Lung (tissue), 11 donors: ENCODE measurements at regions not wholly inside any gene's neighbourhood (a gene's known extent, or its start where the extent isn't known, plus 50 kb on each side); places are given as distances from the start of the nearest gene placed in this dataset.
"Not testable (repeated sequence)": the region's sequence is repeated elsewhere in the genome, so short reads cannot be mapped to it uniquely, and the experiment has no call there.

ENCODE experiments used
- ATAC-seq: fragments of 200-7000 bp; cut with Tn5 transposase; one replicate; pipeline ENCODE4 v1.9.1; 2020; ENCODE audit warnings: moderate number of reproducible peaks; ENCODE audit not compliant: insufficient read depth, low FRiP score
- DNase-seq, 3 donors: peaks; one replicate each; pipeline ENCODE4 v3.0.0-alpha.2; 2013 to 2017
- H3K27ac ChIP-seq, 2 donors: one replicate each; pipeline ENCODE4 v1.5.1; 2013; ENCODE audit warnings: mild to moderate bottlenecking in 2 of 2, moderate library complexity in 2 of 2, control low read depth in 1 of 2, inconsistent platforms in 1 of 2, low read depth in 1 of 2, low read length in 1 of 2
- H3K27me3 ChIP-seq, 3 donors: one replicate each; pipeline ENCODE4 v1.5.1; 2013; ENCODE audit warnings: low read length in 2 of 3; ENCODE audit not compliant: control insufficient read depth in 3 of 3, insufficient read depth in 3 of 3
- H3K36me3 ChIP-seq, 4 donors: one replicate each; pipeline ENCODE4 v1.5.1; 2013; ENCODE audit warnings: low read length in 4 of 4, mild to moderate bottlenecking in 1 of 4, moderate library complexity in 1 of 4; ENCODE audit not compliant: control insufficient read depth in 4 of 4, insufficient read depth in 4 of 4
- H3K4me1 ChIP-seq, 5 donors: one replicate each; pipeline ENCODE4 v1.5.1; 2013; ENCODE audit warnings: low read length in 5 of 5, mild to moderate bottlenecking in 2 of 5, moderate library complexity in 1 of 5; ENCODE audit not compliant: control insufficient read depth in 5 of 5, insufficient read depth in 5 of 5
- H3K4me3 ChIP-seq: one replicate; pipeline ENCODE4 v1.5.1; 2013; ENCODE audit warnings: mild to moderate bottlenecking, control low read depth, moderate library complexity
- H3K9ac ChIP-seq, 2 donors: one replicate each; pipeline ENCODE4 v1.5.1; 2013; ENCODE audit warnings: low read length in 2 of 2, control low read depth in 1 of 2; ENCODE audit not compliant: insufficient read depth in 1 of 2
- H3K9me3 ChIP-seq, 4 donors: one replicate each; pipeline ENCODE4 v1.5.1; 2013; ENCODE audit warnings: low read length in 3 of 4, mild to moderate bottlenecking in 1 of 4, moderate library complexity in 1 of 4; ENCODE audit not compliant: control insufficient read depth in 4 of 4, insufficient read depth in 3 of 4
- WGBS, 2 donors: extraction: QIAGEN DNeasy Blood & Tissue Kit; methylation state at CpG; one replicate each; pipeline ENCODE4 v1.1.7; 2013; 5-methylcytosine and 5-hydroxymethylcytosine counted together
- TF ChIP-seq, protein P1 (sequence below): IDR thresholded peaks from 2 replicates; pipeline ENCODE4 v1.5.1; 2012; ENCODE audit warnings: mild to moderate bottlenecking; ENCODE audit errors: control extremely low read depth, extremely low read depth
- donor health status: control.
- donor health status: control.
- donor health status: Bipolar disorder and iron deficiency.
- donor health status: healthy.
- donor health status: DM: yes; HTN: yes; CAD: no.

DNA sequence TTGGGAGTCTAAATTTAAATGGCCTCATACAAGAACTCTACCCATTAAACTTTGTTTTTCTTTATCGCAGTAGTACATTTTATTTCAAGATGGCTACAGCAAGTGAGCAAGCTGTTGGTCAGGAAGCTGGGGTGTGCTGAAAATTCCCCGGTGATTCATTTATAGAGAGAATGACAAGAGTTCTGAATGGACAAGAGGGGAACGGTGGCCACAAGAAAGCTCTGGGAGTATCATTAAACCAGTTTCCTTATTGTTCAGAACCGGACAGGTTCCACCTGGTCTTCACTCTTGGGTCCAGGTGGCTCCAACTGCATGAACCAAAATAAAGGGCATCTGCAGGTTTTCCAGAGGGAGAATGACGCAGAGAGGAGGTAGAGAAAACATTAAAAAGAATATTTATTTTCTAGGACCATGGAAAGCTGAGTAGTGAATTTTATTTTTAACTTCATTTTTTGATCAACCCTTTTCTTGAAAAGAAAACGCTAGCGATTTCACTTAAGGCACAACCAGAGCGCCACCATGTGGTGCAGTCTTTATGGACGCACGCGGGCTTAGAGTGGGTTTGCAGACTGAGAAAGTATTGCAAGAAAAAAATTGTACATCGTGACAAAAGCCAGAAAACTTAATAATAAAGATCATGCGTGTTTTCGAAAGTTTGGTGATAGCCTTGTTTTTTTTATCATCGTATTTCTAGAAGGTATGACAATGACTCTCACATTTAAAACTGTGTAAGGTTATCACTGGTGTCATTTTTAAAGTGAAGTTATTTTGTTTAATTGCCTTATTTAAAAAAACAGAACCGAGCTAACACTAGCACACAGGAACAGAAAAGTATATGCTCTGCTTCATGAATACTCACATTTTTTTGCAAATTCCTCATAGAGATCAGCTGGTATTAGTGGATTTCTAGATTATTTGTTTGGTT, 97.9 kb upstream of the NOL4 start:
- Histone ChIP-seq H3K9ac (no peak overlapping the region), H3K4me3 (no peak overlapping the region), H3K4me1 (no peaks in the 10 kb centered on the region), H3K27me3 (peaks cover 0 to 3% (median 0%) of the 10 kb centered on the region in 3 donors), H3K27ac (no peak overlapping the region), H3K9me3 (no peaks in the 10 kb centered on the region), H3K36me3 (no peaks in the 10 kb centered on the region)
- DNase-seq (peak; percentile 76 to 89 (median 83)), ATAC-seq (no peak)
- 22 to 24% methylated on average over 16 of the region's 16 CpGs for whole genome bisulfite sequencing, 2 donors
- TF ChIP-seq, protein P1, sequence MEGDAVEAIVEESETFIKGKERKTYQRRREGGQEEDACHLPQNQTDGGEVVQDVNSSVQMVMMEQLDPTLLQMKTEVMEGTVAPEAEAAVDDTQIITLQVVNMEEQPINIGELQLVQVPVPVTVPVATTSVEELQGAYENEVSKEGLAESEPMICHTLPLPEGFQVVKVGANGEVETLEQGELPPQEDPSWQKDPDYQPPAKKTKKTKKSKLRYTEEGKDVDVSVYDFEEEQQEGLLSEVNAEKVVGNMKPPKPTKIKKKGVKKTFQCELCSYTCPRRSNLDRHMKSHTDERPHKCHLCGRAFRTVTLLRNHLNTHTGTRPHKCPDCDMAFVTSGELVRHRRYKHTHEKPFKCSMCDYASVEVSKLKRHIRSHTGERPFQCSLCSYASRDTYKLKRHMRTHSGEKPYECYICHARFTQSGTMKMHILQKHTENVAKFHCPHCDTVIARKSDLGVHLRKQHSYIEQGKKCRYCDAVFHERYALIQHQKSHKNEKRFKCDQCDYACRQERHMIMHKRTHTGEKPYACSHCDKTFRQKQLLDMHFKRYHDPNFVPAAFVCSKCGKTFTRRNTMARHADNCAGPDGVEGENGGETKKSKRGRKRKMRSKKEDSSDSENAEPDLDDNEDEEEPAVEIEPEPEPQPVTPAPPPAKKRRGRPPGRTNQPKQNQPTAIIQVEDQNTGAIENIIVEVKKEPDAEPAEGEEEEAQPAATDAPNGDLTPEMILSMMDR = no peak

DNA sequence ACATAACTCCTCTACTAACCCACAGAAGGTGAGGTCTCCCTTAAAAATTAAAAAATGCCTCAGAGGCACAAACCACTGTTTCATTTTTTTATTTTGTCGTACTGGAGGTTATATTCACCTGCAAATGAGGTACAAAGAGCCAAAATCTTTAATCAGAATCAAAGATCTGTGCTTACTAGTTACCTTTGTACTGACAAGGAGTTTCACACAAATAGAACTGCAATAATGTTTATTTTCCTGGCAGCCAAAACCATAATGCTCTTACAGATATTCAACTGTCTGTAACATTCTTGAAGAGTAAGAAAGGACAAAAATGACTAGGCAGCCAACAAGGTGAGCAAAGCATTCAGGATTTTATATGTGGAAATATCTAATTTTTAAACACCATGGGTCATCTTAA, 105.1 kb upstream of the NOL4 start:
- Histone ChIP-seq H3K27me3 (no peaks in the 10 kb centered on the region), H3K9me3 (no peaks in the 10 kb centered on the region), H3K36me3 (no peaks in the 10 kb centered on the region), H3K9ac (no peak overlapping the region), H3K27ac (no peak overlapping the region), H3K4me3 (no peak overlapping the region), H3K4me1 (no peaks in the 10 kb centered on the region)
- WGBS, 2 donors = 69 to 82% methylated on average over 1 of the region's 1 CpG
- TF ChIP-seq, protein P1 = no peak
- ATAC-seq (no peak), DNase-seq (no peak)

DNA sequence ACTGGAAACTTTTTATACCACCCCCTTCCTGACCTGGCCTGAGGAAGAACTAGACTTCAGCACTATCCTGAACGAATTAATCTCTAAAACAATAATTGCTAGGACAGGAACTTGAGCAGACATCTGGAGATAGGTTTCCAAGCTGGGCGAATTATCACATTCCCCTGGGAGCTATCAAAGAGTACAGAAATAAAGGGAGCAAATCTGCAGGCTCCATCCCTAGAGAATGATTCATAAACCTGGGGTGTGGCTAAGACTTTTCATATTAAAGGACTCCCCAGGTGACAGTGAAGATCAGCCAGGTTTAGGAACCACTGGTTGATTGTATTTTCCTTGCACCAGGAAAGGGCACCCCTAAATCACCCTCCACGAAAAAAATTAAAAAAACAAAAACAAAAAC, 105.6 kb upstream of the NOL4 start:
- Histone ChIP-seq H3K36me3 (no peaks in the 10 kb centered on the region), H3K27ac (no peak overlapping the region), H3K4me3 (no peak overlapping the region), H3K4me1 (no peaks in the 10 kb centered on the region), H3K27me3 (no peaks in the 10 kb centered on the region), H3K9ac (no peak overlapping the region), H3K9me3 (no peaks in the 10 kb centered on the region)
- ATAC-seq (no peak), DNase-seq (no peak)
- 57 to 72% methylated on average over 3 of the region's 3 CpGs for WGBS, 2 donors
- TF ChIP-seq, protein P1 = no peak

DNA sequence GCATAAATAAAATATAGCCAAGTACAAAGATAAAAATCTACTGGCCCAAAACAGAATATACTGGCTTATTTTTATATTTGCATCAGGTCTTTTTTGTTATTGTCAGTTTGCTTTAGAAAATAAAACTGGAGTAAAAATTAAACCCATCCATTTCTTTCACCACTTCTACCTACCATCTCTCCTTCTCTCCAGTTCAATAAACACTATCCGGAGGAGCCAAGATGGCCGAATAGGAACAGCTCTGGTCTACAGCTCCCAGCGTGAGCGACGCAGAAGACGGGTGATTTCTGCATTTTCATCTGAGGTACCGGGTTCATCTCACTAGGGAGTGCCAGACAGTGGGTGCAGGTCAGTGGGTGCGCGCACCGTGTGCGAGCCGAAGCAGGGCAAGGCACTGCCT, 106.2 kb upstream of the NOL4 start:
- H3K36me3 ChIP-seq, ATAC-seq, H3K9me3 ChIP-seq, H3K27me3 ChIP-seq, DNase-seq, H3K4me1 ChIP-seq, H3K4me3 ChIP-seq, H3K27ac ChIP-seq, H3K9ac ChIP-seq: not testable (repeated sequence)
- 96 to 97% methylated on average over 11 to 12 of the region's 12 CpGs for WGBS, 2 donors

DNA sequence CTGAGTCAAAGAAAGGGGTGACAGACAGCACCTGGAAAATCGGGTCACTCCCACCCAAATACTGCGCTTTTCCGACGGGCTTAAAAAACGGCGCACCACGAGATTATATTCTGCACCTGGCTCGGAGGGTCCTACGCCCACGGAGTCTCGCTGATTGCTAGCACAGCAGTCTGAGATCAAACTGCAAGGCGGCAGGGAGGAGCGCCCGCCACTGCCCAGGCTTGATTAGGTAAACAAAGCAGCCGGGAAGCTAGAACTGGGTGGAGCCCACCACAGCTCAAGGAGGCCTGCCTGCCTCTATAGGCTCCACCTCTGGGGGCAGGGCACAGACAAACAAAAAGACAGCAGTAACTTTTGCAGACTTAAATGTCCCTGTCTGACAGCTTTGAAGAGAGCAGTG, 106.6 kb upstream of the NOL4 start:
- not testable (repeated sequence) for H3K4me3 ChIP-seq, H3K27me3 ChIP-seq, H3K4me1 ChIP-seq, H3K36me3 ChIP-seq, H3K9ac ChIP-seq, H3K27ac ChIP-seq, H3K9me3 ChIP-seq, ATAC-seq, DNase-seq
- WGBS, 2 donors = 80 to 81% methylated on average over 12 to 15 of the region's 15 CpGs
